ENCODE measurements at regions not wholly inside any gene's neighbourhood (a gene's known extent, or its start where the extent isn't known, plus 50 kb on each side); places are given as distances from the start of the nearest gene placed in this dataset.

- no peak overlapping the region for H3K27ac ChIP-seq (ENCODE audit: insufficient read depth, low read length)
- no peak overlapping the region for H3K4me3 ChIP-seq (replicated peaks in 1 of 4; ENCODE audit: control extremely low read depth in 1 of 4, insufficient read depth in 1 of 4, low read depth in 3 of 4, low read length in 4 of 4)
- no peak overlapping the region for H2AFZ ChIP-seq (ENCODE audit: low read length)
- no peaks in the 10 kb centered on the region for H3K27me3 ChIP-seq (ENCODE audit: control insufficient read depth, insufficient read depth, low read length)
- H4K20me1 ChIP-seq (ENCODE audit: control insufficient read depth, extremely low read depth, insufficient read depth, low read length) = no peaks in the 10 kb centered on the region
- no peak overlapping the region for H3K9ac ChIP-seq (ENCODE audit: insufficient read depth, low read length)
- no peak for TF ChIP-seq EZH2 (IDR thresholded peaks at IDR 0.05; ENCODE audit: low read length, missing control alignments)
- TF ChIP-seq CTCF (conservative IDR thresholded peaks at IDR 0.05 in 1 of 2, IDR thresholded peaks at IDR 0.05 in 1 of 2; ENCODE audit: low read depth in 1 of 2, low read length in 2 of 2) = no peak
- no peak for DNase-seq (ENCODE audit: low read depth in 2 of 2)
- no peaks in the 10 kb centered on the region for H3K4me1 ChIP-seq (ENCODE audit: control insufficient read depth, extremely low read depth, insufficient read depth, low read length)
- H3K79me2 ChIP-seq (ENCODE audit: control insufficient read depth, insufficient read depth, low read length) = no peaks in the 10 kb centered on the region
- H3K4me2 ChIP-seq (ENCODE audit: extremely low read depth, insufficient read depth, low read length) = no peak overlapping the region
- no peaks in the 10 kb centered on the region for H3K36me3 ChIP-seq (ENCODE audit: control insufficient read depth, insufficient read depth, low read length)
- H3K9me3 ChIP-seq (ENCODE audit: control insufficient read depth, insufficient read depth, low read depth, low read length) = no peaks in the 10 kb centered on the region
These were observed 473.6 kb downstream of the SI start for GRCh38 chr3:164604687-164605086.

GRCh38 chr3:164577667-164578210 lies 500.6 kb downstream of the SI start:
- Histone ChIP-seq H3K9me3 (ENCODE audit: control insufficient read depth, insufficient read depth, low read depth, low read length) (no peaks in the 10 kb centered on the region), H3K27ac (ENCODE audit: insufficient read depth, low read length) (no peak overlapping the region), H3K79me2 (ENCODE audit: control insufficient read depth, insufficient read depth, low read length) (no peaks in the 10 kb centered on the region), H3K9ac (ENCODE audit: insufficient read depth, low read length) (no peak overlapping the region), H3K4me1 (ENCODE audit: control insufficient read depth, extremely low read depth, insufficient read depth, low read length) (no peaks in the 10 kb centered on the region), H4K20me1 (ENCODE audit: control insufficient read depth, extremely low read depth, insufficient read depth, low read length) (no peaks in the 10 kb centered on the region), H3K27me3 (ENCODE audit: control insufficient read depth, insufficient read depth, low read length) (no peaks in the 10 kb centered on the region), H3K4me3 (replicated peaks in 1 of 4; ENCODE audit: control extremely low read depth in 1 of 4, insufficient read depth in 1 of 4, low read depth in 3 of 4, low read length in 4 of 4) (no peak overlapping the region), H3K36me3 (ENCODE audit: control insufficient read depth, insufficient read depth, low read length) (no peaks in the 10 kb centered on the region), H2AFZ (ENCODE audit: low read length) (no peak overlapping the region), H3K4me2 (ENCODE audit: extremely low read depth, insufficient read depth, low read length) (no peak overlapping the region)
- no peak for DNase-seq (ENCODE audit: low read depth in 2 of 2)
- no peak for TF ChIP-seq EZH2 (IDR thresholded peaks at IDR 0.05; ENCODE audit: low read length, missing control alignments)
- no peak for TF ChIP-seq CTCF (conservative IDR thresholded peaks at IDR 0.05 in 1 of 2, IDR thresholded peaks at IDR 0.05 in 1 of 2; ENCODE audit: low read depth in 1 of 2, low read length in 2 of 2)

DNA sequence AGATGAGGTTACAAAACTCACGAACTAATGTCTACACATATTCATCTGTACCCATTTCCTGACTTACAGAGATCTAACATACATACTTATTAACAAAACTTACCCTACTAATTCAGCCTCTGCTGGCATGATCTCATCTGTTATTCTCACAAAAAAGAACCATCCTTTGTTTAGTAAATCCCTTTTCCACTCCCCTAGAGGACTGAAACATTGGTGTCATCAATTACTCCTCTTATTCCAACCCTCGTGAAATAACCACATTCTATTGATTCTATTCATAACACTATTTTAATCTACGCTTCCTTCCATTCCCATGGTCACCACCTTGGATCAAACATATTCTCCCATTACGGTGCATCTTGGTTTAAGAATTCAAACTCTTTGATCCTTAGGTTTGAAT lies 505.9 kb downstream of the SI start:
- Histone ChIP-seq H3K79me2 (ENCODE audit: control insufficient read depth, insufficient read depth, low read length) (no peaks in the 10 kb centered on the region), H3K4me2 (ENCODE audit: extremely low read depth, insufficient read depth, low read length) (no peak overlapping the region), H3K27ac (ENCODE audit: insufficient read depth, low read length) (no peak overlapping the region), H3K9me3 (ENCODE audit: control insufficient read depth, insufficient read depth, low read depth, low read length) (no peaks in the 10 kb centered on the region), H3K27me3 (ENCODE audit: control insufficient read depth, insufficient read depth, low read length) (no peaks in the 10 kb centered on the region), H4K20me1 (ENCODE audit: control insufficient read depth, extremely low read depth, insufficient read depth, low read length) (no peaks in the 10 kb centered on the region), H3K9ac (ENCODE audit: insufficient read depth, low read length) (no peak overlapping the region), H3K4me1 (ENCODE audit: control insufficient read depth, extremely low read depth, insufficient read depth, low read length) (no peaks in the 10 kb centered on the region), H3K4me3 (replicated peaks in 1 of 4; ENCODE audit: control extremely low read depth in 1 of 4, insufficient read depth in 1 of 4, low read depth in 3 of 4, low read length in 4 of 4) (no peak overlapping the region), H3K36me3 (ENCODE audit: control insufficient read depth, insufficient read depth, low read length) (no peaks in the 10 kb centered on the region), H2AFZ (ENCODE audit: low read length) (no peak overlapping the region)
- DNase-seq (ENCODE audit: low read depth in 2 of 2) = no peak
- TF ChIP-seq EZH2 (IDR thresholded peaks at IDR 0.05; ENCODE audit: low read length, missing control alignments) (no peak), CTCF (conservative IDR thresholded peaks at IDR 0.05 in 1 of 2, IDR thresholded peaks at IDR 0.05 in 1 of 2; ENCODE audit: low read depth in 1 of 2, low read length in 2 of 2) (no peak)
